ENCODE measurements at regions not wholly inside any gene's neighbourhood (a gene's known extent, or its start where the extent isn't known, plus 50 kb on each side); places are given as distances from the start of the nearest gene placed in this dataset.

- no peak for TF ChIP-seq CTCF (IDR thresholded peaks at IDR 0.05)
- no peak for TF ChIP-seq POLR2A (IDR thresholded peaks at IDR 0.05)
Measured at GRCh38 chr2:49296107-49296867, 142.0 kb upstream of the FSHR start.

Data from ovary (tissue), 3 donors.